Panc1 (cell line): ENCODE measurements at regions not wholly inside any gene's neighbourhood (a gene's known extent, or its start where the extent isn't known, plus 50 kb on each side); places are given as distances from the start of the nearest gene placed in this dataset.
"Not testable (repeated sequence)": the region's sequence is repeated elsewhere in the genome, so short reads cannot be mapped to it uniquely, and the experiment has no call there.

Experiments used
- ATAC-seq: fragments of 200-7000 bp; cut with Tn5 transposase; 2 replicates; pipeline ENCODE4 v1.9.1; 2020; ENCODE audit warnings: mild to moderate bottlenecking, moderate library complexity
- BruUV-seq: library from RNA; stranded (reverse); fragments of 400-500 nt; replicated peaks from 2 replicates; lab custom pipeline; 2021; lab: Mats Ljungman, UMichigan
- CTCF ChIA-PET: fragments of 300-600 bp; sonication (Branson Sonifier 250); formaldehyde crosslinking; loops from one replicate; lab custom pipeline; 2022; ENCODE audit warnings: antibody characterized with exemption; lab: Charles Lee
- POLR2A ChIA-PET: fragments of 300-600 bp; sonication (Branson Sonifier 250); formaldehyde crosslinking; loops from one replicate; lab custom pipeline; 2022; ENCODE audit warnings: antibody characterized with exemption; lab: Charles Lee
- DNase-seq: peaks from one replicate; pipeline ENCODE4 v3.0.0-alpha.2; 2010; ENCODE audit warnings: low read depth, low spot score
- H3K27ac ChIP-seq: 2 replicates; pipeline ENCODE4 v1.5.1; 2011; ENCODE audit warnings: mild to moderate bottlenecking, low read length, inconsistent platforms
- H3K27me3 ChIP-seq: fragments of 200-500 bp; sonication (Bioruptor generic); 2 replicates; pipeline ENCODE4 v1.6.0; 2014; ENCODE audit warnings: low read length, inconsistent platforms; ENCODE audit not compliant: control insufficient read depth, insufficient read depth
- H3K36me3 ChIP-seq: fragments of 200-500 bp; sonication (Bioruptor generic); 2 replicates; pipeline ENCODE4 v1.5.1; 2014; ENCODE audit warnings: inconsistent platforms, mild to moderate bottlenecking, low read length, moderate library complexity; ENCODE audit not compliant: control insufficient read depth, insufficient read depth
- H3K4me1 ChIP-seq: 2 replicates; pipeline ENCODE4 v1.5.1; 2011; ENCODE audit warnings: inconsistent platforms, mild to moderate bottlenecking, low read length, moderate library complexity; ENCODE audit not compliant: control insufficient read depth, insufficient read depth
- H3K4me3 ChIP-seq, 2 experiments: 2 replicates each; pipeline ENCODE4 v1.5.1; 2011 to 2012; ENCODE audit warnings: low read depth in 2 of 2, low read length in 2 of 2, mild to moderate bottlenecking in 2 of 2, inconsistent platforms in 1 of 2, moderate library complexity in 1 of 2
- H3K9me3 ChIP-seq: fragments of 200-500 bp; sonication (Bioruptor generic); 2 replicates; pipeline ENCODE4 v1.5.1; 2014; ENCODE audit warnings: low read depth, mild to moderate bottlenecking, inconsistent platforms, low read length, moderate library complexity; ENCODE audit not compliant: control insufficient read depth, insufficient read depth
- POLR2AphosphoS5 ChIP-seq: IDR thresholded peaks from 2 replicates; pipeline ENCODE4 v1.6.1; 2012; ENCODE audit warnings: mild to moderate bottlenecking, low read depth, low read length, moderate library complexity
- SIN3A ChIP-seq: IDR thresholded peaks from 2 replicates; pipeline ENCODE4 v1.6.1; 2012; ENCODE audit warnings: low read depth, mild to moderate bottlenecking, low read length, moderate library complexity, borderline replicate concordance; ENCODE audit not compliant: insufficient read depth
- TCF7L2 ChIP-seq: IDR thresholded peaks from 2 replicates; pipeline ENCODE4 v1.6.1; 2011; ENCODE audit warnings: mild to moderate bottlenecking, low read depth, low read length, inconsistent platforms
- in situ Hi-C: cut with HindIII; loops from 2 replicates; pipeline ENCODE4 v1.10.0; 2016; ENCODE audit warnings: low sequenced_read_pairs, low pct_unique_long_range_greater_than_20kb
- intact Hi-C: fragments of 100-400 bp; cut with micrococcal nuclease; formaldehyde crosslinking; loops from one replicate; pipeline ENCODE4 v1.10.0; 2022; ENCODE audit not compliant: unreplicated experiment
- TF ChIP-seq, protein P1 (sequence below), 2 experiments: IDR thresholded peaks; 2 replicates each; pipeline ENCODE4 v1.6.1; 2011 to 2012; ENCODE audit warnings: low read depth in 2 of 2, control low read depth in 1 of 2, low read length in 1 of 2, mild to moderate bottlenecking in 1 of 2, moderate library complexity in 1 of 2; ENCODE audit not compliant: insufficient read depth in 1 of 2
- TF ChIP-seq, protein P2 (sequence below): fragments of 450-650 bp; IDR thresholded peaks from 2 replicates; pipeline ENCODE4 v1.5.1; 2017; ENCODE audit warnings: mild to moderate bottlenecking

DNA sequence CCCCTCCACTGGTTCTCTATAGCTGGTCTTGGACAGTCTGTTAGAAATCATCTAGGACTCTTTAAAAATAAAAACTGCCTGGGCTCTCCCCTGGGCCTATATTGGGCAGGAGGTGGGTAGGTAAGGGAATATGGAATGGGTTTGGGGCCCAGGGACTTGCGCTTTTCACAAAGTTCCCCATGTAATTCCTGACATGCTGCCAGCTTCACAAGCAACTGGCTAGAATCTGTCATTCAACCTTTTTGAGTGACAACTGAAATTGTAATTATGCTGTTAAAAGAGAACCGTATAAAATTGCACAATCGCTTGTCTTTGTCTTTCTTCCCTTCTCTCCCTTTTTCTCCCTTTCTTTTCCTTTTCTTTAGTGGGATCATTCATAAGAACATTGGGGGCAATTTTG is 603.1 kb downstream of the EBF1 start:
- intact Hi-C loops (no loop called here), in situ Hi-C loops (no loop called here)
- Histone ChIP-seq H3K4me1 (no peaks in the 10 kb centered on the region), H3K4me3 (no peak overlapping the region), H3K27me3 (no peaks in the 10 kb centered on the region), H3K9me3 (no peaks in the 10 kb centered on the region), H3K36me3 (no peaks in the 10 kb centered on the region; the same call in 1 of the 2 replicates), H3K27ac (no peak overlapping the region)
- CTCF ChIA-PET, result no interaction called here
- ATAC-seq, result no peak
- POLR2A ChIA-PET, result no interaction called here
- TF ChIP-seq, protein P1, sequence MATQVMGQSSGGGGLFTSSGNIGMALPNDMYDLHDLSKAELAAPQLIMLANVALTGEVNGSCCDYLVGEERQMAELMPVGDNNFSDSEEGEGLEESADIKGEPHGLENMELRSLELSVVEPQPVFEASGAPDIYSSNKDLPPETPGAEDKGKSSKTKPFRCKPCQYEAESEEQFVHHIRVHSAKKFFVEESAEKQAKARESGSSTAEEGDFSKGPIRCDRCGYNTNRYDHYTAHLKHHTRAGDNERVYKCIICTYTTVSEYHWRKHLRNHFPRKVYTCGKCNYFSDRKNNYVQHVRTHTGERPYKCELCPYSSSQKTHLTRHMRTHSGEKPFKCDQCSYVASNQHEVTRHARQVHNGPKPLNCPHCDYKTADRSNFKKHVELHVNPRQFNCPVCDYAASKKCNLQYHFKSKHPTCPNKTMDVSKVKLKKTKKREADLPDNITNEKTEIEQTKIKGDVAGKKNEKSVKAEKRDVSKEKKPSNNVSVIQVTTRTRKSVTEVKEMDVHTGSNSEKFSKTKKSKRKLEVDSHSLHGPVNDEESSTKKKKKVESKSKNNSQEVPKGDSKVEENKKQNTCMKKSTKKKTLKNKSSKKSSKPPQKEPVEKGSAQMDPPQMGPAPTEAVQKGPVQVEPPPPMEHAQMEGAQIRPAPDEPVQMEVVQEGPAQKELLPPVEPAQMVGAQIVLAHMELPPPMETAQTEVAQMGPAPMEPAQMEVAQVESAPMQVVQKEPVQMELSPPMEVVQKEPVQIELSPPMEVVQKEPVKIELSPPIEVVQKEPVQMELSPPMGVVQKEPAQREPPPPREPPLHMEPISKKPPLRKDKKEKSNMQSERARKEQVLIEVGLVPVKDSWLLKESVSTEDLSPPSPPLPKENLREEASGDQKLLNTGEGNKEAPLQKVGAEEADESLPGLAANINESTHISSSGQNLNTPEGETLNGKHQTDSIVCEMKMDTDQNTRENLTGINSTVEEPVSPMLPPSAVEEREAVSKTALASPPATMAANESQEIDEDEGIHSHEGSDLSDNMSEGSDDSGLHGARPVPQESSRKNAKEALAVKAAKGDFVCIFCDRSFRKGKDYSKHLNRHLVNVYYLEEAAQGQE (IDR thresholded peaks at IDR 0.05; ENCODE audit: insufficient read depth in 1 of 2, low read depth in 2 of 2, low read length in 1 of 2), result no peak
- BruUV-seq, result no TSS peak
- DNase-seq, result no peak

DNA sequence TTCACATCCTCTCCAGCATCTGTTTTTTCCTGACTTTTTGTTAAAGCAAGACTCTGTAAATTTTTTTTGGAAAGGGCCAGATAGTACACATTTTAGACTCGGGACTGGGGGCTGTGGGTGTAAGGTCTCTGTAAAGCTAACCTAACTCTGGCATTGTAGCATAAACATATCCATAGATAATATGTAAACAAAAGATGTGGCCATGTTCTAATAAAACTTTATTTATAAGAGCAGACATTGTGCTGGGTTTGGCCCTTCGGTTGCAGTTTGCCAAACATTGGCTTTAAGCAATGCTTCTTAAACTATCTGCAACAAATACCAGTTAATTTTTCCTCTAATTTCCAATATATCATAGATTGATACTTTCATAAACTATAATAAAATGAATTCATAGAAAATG is 605.2 kb downstream of the EBF1 start:
- intact Hi-C loops, result no loop called here
- no peaks in the 10 kb centered on the region for H3K27me3 ChIP-seq
- H3K4me1 ChIP-seq, result no peaks in the 10 kb centered on the region
- BruUV-seq, result no TSS peak
- CTCF ChIA-PET, result no interaction called here
- in situ Hi-C loops, result no loop called here
- no peaks in the 10 kb centered on the region; the same call in 1 of the 2 replicates for H3K36me3 ChIP-seq
- POLR2A ChIA-PET, result no interaction called here
- no peak for TF ChIP-seq SIN3A
- no peaks in the 10 kb centered on the region for H3K9me3 ChIP-seq
- no peak for ATAC-seq
- no peak for DNase-seq
- no peak overlapping the region for H3K27ac ChIP-seq
- H3K4me3 ChIP-seq, result no peak overlapping the region

DNA sequence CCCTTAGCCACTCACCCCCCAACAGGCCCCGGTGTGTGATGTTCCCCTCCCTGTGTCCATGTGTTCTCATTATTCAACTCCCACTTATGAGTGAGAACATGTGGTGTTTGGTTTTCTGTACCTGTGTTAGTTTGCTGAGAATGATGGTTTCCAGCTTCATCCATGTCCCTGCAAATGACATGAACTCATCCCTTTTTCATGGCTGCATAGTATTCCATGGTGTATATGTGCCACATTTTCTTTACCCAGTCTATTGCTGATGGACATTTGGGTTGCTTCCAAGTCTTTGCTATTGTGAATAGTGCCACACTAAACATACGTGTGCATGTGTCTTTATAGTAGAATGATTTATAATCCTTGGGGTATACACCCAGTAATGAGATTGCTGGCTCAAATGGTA is 605.7 kb downstream of the EBF1 start:
- H3K4me3 ChIP-seq, H3K4me1 ChIP-seq, CTCF ChIA-PET, DNase-seq, intact Hi-C loops, in situ Hi-C loops, POLR2A ChIA-PET, H3K27ac ChIP-seq, H3K36me3 ChIP-seq, BruUV-seq, H3K9me3 ChIP-seq, H3K27me3 ChIP-seq, ATAC-seq: not testable (repeated sequence)

DNA sequence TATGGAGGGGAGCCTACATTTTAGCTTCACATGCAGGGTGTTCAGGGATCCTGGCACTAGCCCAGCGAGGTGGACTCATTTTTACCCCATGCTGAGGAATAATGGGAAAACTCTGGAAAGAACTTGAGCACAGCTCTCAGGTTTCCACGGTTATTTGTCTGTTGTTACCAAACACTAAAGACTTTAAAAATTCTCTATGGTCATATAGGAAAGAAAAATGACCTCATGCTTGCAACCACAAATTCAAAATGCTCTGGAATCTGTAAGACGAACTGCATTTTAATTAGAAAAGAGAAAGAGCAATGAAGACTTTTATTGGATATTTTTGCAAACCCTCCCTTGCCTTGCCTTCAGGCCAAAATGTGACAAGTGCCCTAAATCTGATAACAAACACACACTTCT is 606.9 kb downstream of the EBF1 start:
- no peaks in the 10 kb centered on the region; the same call in 1 of the 2 replicates for H3K36me3 ChIP-seq
- DNase-seq (no peak), ATAC-seq (no peak)
- ChIA-PET POLR2A (no interaction called here), CTCF (no interaction called here)
- H3K9me3 ChIP-seq, result no peaks in the 10 kb centered on the region
- no TSS peak for BruUV-seq
- H3K27ac ChIP-seq, result no peak overlapping the region
- H3K27me3 ChIP-seq, result no peaks in the 10 kb centered on the region
- in situ Hi-C loops, result no loop called here
- H3K4me3 ChIP-seq, result no peak overlapping the region
- no peaks in the 10 kb centered on the region for H3K4me1 ChIP-seq
- intact Hi-C loops, result no loop called here
- TF ChIP-seq TCF7L2 (no peak), POLR2AphosphoS5 (no peak), SIN3A (no peak)
- TF ChIP-seq, protein P2, sequence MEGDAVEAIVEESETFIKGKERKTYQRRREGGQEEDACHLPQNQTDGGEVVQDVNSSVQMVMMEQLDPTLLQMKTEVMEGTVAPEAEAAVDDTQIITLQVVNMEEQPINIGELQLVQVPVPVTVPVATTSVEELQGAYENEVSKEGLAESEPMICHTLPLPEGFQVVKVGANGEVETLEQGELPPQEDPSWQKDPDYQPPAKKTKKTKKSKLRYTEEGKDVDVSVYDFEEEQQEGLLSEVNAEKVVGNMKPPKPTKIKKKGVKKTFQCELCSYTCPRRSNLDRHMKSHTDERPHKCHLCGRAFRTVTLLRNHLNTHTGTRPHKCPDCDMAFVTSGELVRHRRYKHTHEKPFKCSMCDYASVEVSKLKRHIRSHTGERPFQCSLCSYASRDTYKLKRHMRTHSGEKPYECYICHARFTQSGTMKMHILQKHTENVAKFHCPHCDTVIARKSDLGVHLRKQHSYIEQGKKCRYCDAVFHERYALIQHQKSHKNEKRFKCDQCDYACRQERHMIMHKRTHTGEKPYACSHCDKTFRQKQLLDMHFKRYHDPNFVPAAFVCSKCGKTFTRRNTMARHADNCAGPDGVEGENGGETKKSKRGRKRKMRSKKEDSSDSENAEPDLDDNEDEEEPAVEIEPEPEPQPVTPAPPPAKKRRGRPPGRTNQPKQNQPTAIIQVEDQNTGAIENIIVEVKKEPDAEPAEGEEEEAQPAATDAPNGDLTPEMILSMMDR, result no peak
- TF ChIP-seq, protein P1 (IDR thresholded peaks at IDR 0.05; ENCODE audit: insufficient read depth in 1 of 2, low read depth in 2 of 2, low read length in 1 of 2), result no peak
